PC-3 (cell line): ENCODE measurements at regions not wholly inside any gene's neighbourhood (a gene's known extent, or its start where the extent isn't known, plus 50 kb on each side); places are given as distances from the start of the nearest gene placed in this dataset.

ENCODE experiments used
- CTCF ChIP-seq: fragments of 300-600 bp; sonication (generic); conservative IDR thresholded peaks from 2 replicates; pipeline ENCODE4 v1.5.1; 2017; ENCODE audit warnings: antibody characterized with exemption, low read depth, mild to moderate bottlenecking, low read length
- EZH2 ChIP-seq: fragments of 300-600 bp; sonication (generic); IDR thresholded peaks from one replicate; pipeline ENCODE4 v1.6.1; 2017; ENCODE audit warnings: antibody characterized with exemption, mild to moderate bottlenecking, low read length; ENCODE audit not compliant: unreplicated experiment

GRCh38 chr5:174271316-174271715 is 225.8 kb downstream of the NSG2 start:
- TF ChIP-seq CTCF: no peak
- TF ChIP-seq EZH2: no peak
